HG03457 (cell line): ENCODE measurements at regions not wholly inside any gene's neighbourhood (a gene's known extent, or its start where the extent isn't known, plus 50 kb on each side); places are given as distances from the start of the nearest gene placed in this dataset.

ENCODE experiments used
- ATAC-seq: cut with Tn5 transposase; IDR thresholded peaks from one replicate; pipeline ENCODE4 v1.9.1; 2021; ENCODE audit warnings: moderate number of reproducible peaks; ENCODE audit not compliant: unreplicated experiment

DNA sequence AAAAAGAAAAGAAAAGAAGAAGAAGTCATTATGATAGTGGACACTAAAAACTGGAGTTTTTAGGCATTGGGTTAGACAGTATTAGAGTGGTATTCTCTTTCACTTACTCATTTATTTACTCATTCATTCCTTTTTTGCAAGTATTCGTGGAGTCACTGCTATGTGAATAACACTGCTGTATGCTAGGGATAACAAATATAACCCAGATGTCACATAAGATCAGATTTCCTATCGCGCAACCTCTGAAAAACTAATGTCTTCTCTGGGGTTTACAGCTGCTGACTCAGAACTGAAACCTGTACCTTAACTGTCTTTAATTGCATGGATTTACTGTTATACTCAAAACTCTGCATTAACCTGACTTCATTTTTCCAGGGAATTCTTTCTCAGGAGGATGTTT lies 353.7 kb downstream of the LRIG3 start:
- ATAC-seq = no peak

DNA sequence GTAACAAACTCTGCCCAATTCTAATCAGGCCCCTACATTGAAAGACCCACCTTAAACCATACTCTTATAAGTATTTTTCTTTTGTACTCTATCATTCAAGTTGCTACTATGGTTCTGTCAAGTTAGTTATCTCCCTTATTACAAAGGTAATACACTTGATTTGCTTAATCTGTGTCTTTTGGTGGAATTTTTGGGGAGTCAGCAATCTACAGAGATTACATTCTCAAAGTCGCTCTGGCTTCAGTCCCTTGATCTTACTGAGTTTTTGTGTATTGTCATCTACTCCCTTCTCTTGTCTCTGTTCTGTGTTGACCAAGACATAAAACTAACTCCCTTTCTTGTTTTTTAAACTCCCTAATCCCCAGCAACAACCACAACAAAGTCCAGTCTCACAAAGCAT lies 353.1 kb downstream of the LRIG3 start:
- no peak for ATAC-seq

DNA sequence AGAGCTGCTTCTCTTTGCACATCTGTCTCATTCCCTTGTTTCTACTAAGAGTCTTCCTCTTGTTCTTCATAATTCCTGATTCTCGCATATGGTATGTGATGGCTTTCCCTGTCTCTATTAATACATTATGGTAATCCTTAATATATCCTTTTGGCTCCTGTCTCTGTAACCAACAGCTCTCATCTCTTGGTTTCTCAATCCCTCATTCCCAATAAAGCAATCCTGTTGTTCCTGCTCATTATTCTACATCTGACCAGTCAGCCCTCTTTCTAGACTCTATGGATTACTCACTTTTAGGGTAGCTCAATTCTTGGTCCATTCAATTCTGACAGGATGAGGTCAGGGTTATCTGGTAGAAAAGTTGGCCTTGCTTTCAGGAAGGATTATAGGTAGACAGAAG lies 349.9 kb downstream of the LRIG3 start:
- no peak for ATAC-seq

DNA sequence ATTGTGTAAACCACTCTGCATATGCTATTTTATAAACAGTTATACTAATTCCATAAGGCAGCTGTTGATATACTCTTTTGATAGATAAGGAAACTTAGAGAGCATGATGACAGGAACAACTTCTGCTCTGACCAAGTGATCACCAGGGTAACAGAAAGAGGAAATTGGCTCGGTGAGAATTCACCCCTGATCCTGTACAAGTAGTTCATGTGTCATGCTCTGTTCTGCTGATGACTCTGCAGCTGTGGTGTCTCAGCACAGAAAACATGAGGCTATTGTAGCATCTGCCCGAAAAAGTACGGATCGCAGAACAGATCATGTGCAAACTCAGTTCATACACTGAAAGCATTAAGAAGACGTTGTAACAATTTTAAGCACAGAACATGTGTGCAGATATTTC lies 345.0 kb downstream of the LRIG3 start:
- ATAC-seq = no peak

DNA sequence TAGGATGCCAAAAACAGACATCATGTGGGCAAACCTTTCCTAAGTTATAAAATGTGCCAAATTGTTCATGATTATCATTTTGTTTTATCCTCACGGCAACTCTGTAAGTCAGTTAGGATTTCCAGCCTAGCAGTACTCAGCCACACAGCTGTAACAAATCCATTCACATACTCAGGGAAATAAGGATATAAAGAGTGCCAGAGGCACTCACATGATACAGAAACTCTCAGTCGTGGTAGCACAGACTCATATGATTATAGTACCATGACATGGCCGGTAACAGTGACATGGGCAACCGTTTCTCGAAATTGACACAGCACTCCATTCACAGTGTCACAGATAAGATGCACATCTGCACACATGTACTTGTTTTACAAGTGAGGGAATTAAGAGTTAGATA lies 344.2 kb downstream of the LRIG3 start:
- no peak for ATAC-seq

DNA sequence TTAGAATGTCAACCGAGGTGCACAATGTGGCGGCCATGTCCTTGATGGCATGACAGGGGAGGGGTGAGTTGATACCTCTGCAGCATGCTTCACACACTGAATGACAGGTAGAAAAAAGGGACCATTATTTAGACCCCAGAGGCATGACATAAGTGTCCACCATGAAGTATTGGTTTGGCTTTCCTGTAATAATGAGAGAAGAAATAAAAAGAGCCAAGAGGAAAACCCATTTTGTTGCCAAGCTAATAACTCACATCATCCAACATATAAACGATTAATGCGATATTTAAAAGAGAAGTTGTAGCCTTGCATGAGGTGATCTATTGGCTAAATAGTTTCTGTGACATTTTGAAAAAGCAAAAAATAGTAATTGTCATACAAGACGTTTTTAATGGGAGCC lies 343.4 kb downstream of the LRIG3 start:
- ATAC-seq = no peak

DNA sequence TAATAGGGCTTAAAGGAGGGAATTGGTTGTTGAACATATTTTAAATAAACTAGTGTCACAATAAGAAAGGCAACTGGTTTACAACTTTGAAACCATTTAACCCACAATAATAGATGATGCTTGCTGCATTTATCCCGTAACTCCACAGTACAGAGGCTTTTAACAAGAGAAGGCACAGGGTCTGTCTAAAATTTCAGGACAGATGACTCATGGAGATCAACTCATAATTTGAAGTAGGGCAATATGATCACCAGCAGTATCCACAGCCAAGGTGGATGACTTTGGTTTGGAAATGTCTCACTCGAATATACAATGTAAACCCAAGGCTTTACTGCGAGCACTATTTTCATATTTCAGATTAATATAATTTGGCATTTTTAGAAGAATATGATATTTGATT lies 340.2 kb downstream of the LRIG3 start:
- no peak for ATAC-seq

DNA sequence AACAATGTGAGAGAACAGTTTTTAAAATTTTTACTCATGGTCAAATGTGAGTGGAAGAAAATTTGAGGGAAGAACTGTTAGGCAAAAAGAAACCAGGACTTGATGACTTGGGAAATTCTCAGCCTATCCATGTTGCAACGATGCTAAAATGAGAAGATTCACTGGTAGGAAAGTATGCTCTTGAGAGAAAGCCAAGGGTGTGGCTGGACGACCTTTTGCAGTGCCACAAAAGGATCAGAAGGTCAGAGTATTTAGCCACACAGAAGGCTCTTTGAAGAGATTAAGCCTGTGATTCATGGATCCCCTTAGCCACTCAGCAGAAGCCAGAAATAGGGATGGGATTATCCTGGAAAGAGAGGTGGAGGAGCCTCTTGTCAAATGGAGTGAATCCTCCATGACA lies 336.8 kb downstream of the LRIG3 start:
- ATAC-seq = no peak

DNA sequence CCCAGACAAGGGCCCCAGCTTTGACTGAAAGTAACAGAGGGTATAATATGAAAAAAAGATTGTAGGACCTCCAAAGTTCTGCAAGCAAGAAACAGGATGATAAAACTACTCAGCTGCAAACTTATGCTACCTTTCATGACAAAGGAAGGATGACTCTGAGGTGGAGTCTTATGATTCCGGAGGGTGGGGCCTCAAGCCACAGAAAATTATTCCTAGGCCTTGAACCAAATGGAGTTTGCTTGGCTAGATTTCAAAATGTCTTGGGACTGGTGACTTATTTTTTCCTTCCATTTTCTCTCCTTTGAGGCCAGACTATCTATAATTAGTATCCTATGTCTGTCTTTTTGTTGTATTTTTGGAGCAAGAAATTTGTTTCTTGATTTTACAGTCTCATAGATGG lies 336.4 kb downstream of the LRIG3 start:
- no peak for ATAC-seq

DNA sequence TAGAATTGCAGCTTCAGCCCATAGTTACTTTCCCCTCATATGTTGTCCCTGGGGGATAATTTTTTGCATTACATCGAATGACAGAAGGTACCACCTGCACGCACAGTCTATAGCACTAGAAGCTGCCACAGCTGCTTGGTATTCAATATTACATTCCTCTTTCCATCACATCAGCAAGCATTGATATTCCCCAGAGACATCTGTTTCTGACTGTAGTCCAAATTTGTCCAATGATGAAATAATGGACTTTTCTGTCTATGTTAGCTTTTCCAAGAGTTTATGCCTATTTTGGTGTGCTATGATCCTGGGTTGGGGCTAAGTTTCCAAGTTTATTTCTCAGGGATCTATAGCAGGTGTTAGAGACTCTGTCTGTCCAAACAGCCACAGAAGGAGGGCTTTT lies 335.4 kb downstream of the LRIG3 start:
- no peak for ATAC-seq

DNA sequence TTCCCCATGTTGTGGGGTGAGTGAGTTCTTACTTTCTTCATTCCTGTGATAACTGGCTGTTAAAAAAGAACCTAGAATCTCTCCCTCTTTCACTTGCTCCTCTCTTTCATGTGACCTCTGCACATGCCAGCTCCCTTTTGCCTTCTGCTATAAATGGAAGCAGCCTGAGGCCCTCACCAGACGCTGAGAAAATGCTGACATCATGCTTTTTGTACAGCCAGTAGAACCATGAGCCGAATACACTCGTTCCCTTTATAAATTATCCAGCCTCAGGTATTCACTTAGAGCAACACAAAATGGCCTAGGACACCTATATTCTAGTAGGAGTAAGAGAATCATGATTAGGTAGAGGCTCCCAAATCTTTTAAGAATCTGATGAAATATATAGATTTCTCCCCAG lies 333.5 kb downstream of the LRIG3 start:
- ATAC-seq = no peak

DNA sequence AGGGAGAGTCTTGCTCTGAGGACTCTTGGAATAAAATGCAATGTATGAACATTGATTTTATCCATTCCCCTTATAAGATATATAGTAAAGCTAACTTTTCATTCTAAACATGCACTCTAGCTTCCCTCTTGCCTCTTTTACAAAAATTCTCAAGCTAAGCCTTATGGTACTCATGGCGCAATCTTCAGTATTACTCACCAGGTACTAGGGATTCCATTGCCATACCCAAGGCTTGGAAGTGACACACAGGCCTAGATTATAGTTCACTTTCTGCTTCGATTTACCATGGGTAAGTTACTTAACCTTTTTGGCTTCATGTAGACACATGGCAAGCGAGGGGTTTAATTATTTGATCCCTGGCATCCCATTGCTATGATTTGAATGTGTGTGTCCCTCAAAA lies 331.5 kb downstream of the LRIG3 start:
- no peak for ATAC-seq

DNA sequence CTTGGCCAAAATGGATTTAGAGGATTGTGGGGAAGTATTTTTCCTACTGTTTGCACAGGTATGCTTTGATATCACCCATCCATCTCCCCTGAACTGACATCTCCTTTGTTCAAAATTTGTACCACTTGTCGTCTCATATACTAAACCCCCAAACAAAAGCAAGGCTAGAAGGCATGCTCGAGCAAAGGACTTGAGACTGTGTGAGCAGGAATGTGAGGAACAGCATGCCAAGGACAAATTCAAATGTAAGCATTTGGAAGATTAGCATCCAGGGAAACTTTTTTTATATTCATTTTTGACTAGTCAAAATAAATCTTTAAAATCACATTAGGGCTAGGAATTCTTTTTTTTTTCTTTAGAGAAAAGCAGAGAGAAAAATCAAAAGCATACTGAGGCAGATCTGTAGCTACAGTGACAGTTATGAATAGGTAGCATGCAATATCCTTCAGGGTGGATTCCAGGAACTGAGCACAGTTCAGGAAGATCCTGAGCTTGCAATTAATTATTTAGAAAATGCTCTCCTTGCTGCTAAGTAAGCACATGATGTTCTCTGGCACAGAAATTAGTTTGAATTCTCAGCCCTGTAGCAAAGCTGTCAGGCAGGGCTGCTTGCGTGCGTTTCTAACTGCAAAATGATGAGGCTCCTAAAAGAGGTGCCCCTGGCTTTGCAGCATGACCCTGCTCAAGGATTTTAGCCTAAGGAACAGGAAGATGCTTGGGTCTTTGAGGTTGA lies 327.7 kb downstream of the LRIG3 start:
- ATAC-seq = no peak

DNA sequence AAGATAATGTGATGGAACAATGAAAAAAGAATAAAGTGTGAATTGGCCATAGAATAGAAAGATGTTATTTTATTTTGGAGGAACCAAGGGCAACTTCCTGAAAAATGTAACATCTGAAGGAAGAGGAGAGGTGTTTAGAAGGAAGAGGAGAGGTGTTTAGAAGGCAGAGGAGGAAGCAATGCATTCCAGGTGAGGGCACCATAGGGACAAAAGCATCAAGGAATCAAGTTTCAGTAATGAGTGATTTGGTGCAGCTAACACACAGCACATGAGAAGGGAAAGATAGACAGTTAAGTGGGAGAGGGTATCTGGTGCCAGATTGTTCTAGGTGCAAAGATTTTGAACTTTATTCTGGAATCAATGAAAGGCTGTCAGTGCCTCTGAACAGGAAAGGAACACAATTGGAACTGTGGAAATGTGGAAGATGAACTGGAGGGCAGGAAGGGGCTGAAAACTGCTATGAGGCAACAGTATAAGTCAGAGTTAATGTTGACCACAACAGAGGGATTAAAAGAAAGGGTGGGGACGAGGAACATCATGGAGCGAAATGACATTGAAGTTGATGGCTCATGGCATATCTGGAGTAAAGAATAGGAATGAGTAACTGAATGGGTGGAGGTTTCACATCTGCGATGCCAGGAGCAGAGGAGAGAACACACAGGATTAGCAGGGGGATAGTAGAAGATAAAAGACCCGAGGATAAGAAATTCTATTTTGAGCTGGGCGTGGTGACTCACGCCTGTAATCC lies 326.6 kb downstream of the LRIG3 start:
- ATAC-seq = no peak

DNA sequence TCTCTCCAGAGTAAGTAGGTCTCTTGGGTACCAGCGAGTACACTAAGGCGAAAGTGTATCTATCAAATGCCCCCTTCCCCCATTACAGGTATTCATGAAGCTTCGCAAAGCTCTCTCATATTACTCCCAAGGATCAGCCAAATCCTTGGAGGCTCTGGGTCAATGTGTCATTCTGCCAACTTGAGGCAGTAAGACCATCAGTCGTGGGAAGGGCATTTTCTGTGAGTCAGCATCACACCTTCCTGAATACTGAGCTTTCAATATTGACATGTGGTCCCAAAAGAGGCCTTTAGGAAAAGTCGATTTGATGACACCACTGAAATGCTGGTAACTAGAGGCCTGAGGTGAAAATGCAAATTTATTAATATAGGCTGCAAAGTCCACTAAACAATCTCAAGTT lies 323.9 kb downstream of the LRIG3 start:
- ATAC-seq = no peak

DNA sequence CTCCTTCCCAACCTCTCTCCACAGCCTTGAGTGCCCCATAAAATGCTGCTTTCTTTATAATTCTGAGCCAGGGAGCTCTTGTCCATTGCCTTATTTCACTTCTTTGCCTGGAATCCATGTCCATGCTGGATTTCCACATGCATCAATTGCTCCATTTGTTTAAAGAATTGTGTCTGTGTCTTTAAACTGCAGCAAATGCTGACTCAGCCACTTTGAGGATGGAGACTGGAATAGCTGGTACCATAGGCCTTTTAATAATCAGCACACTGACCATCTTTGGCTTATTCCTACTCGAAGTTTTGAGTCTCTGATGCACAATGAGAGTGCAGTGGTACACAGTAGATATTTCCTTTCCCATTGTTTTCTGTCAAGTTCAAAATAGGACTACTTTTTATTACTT lies 318.8 kb downstream of the LRIG3 start:
- ATAC-seq = no peak

DNA sequence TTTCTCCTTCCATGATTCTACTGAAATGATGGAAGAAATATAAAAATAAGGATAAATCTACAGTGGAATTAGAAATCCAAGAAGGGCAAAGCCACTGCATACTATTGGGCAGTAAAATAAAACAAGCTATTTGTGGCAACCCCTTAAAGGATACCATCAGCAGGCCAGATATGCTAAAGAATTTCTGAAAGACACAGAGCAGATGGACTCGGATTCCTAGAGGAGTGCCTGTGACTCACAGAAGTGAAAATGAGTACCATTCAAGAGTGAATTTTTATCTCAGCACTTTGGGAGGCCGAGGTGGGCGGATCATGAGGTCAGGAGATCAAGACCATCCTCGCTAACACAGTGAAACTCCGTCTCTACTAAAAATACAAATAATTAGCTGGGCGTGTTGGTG lies 318.1 kb downstream of the LRIG3 start:
- no peak for ATAC-seq

DNA sequence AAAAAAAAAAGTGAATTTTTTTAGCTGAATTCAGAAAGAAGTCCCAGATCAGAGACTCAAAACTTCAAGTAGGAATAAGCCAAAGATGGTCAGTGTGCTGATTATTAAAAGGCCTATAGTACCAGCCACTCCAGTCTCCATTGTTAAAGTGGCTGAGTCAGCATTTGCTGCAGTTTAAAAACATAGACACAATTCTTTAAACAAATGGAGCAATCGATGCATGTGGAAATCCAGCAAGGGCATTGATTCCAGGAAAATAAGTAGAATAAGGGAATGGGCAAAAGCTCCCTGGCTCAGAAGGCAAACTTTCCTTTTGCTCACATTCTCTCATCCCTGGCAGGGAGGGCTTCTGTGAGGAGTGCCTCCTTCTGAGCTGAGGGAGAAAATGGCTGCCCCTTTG lies 317.6 kb downstream of the LRIG3 start:
- no peak for ATAC-seq

DNA sequence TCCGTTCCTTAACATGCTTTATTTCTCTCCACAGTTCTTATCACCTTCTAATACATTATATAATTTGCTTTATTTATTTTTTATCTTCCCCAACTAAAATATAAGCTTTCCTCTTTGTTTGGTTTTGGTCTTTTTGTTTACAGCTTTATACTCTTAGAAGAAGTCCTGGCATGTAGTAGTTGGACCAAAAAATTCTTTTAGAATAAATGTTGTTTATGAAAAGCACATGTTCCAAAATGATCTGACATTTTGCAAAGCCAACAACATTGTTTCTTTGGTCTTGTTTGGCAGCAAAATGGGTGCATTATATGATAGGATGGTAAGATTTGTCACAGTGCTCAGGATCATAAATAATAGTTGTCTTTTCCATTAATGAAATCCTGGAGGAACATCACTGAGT lies 312.5 kb downstream of the LRIG3 start:
- no peak for ATAC-seq

DNA sequence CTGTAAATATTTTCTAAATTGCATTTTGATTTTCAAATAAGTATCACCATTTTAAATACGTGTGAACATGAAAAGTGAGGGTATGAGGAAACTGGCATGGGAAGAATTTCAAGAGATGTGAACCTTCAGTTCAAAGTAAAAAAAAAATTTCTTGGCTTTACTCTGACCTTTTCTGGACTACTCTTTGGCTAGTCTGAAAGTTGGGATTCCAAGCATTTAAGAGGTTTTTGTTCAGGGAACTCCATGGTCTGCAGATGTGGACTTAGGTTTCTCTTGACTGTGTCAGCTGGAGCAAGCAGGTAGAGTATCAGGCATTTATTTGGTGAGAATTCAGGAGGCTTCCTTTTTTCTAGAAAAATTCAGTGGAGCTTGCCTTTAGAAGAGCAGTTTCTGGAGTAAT lies 311.6 kb downstream of the LRIG3 start:
- ATAC-seq = no peak

DNA sequence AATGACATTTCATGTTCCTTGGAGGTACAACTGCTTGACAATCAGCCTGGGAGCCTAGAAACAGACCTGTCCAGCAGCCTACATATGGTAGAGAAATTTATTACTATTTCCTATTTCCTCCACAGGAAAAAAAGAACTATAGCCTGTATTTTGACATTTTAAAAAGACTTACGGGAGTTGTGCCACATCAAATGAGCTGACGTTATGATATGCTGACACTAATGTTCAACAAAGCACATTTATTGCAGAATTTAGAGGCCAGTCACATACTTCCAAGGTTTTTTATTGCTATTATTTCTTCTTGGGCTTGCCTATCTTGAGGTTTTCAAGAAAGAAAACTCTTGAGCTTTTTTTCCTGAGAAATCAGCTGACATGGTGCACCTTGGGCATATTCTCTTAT lies 305.3 kb downstream of the LRIG3 start:
- ATAC-seq = no peak

DNA sequence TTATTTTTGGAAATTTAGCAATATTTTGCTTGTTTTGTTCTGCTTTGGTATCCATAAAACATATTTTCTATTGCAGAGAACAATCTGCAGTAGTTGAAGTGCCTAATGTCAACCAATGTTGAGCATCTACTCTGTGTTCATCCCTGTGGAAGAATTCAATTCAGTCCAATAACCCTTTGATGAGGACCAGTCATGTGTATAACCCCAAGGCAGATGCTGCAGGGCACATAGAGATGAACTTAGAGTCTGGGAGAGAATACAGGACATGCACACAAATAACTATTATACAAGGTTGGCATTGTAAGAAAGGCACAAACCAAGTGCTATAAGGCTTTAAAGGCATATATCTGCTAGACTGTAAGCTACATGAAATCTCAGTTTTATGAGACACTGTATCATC lies 304.7 kb downstream of the LRIG3 start:
- no peak for ATAC-seq

DNA sequence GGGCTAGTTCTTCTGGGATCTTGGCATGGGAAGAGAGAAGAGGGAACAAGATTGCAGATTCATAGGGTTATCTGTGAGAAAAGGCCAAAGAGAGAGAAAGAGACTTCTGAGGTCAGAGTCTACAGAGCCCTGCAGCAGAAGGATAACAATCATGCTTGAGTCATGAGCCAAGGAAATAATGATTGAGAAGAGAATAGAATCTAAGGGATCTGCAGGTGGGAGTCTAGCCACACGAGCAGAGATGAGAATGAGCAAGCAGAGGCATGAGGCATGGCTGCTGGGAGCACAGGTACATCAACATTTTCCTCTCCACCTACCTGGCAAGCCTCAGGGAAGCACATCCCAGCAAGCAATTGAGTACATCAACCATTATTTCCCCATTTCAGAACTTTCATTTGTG lies 303.7 kb downstream of the LRIG3 start:
- no peak for ATAC-seq
